Fibroblast of skin of left quadriceps (primary cell): ENCODE measurements at regions not wholly inside any gene's neighbourhood (a gene's known extent, or its start where the extent isn't known, plus 50 kb on each side); places are given as distances from the start of the nearest gene placed in this dataset.
"Not testable (repeated sequence)": the region's sequence is repeated elsewhere in the genome, so short reads cannot be mapped to it uniquely, and the experiment has no call there.

Experiments
- DNase-seq, 2 experiments: peaks; one replicate each; pipeline ENCODE4 v3.0.0-alpha.2; 2013; ENCODE audit warnings: low read depth in 2 of 2

DNA sequence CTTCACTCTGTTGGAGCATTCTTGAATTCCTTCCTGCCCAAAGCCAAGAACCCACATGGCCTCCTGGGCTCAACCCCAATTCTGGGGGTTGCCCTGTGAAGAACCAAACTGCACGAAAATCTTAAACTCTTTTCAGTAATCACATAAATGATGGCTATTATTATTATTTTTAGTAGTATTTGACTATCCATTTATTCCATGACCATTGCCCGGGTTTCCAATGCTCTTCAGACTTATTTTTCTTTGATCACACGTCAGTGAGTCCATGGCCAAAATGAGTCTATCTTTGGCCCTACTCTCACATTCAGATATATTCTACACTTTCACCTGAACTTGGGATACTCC, 185.9 kb downstream of the AVL9 start:
- no peak for DNase-seq

DNA sequence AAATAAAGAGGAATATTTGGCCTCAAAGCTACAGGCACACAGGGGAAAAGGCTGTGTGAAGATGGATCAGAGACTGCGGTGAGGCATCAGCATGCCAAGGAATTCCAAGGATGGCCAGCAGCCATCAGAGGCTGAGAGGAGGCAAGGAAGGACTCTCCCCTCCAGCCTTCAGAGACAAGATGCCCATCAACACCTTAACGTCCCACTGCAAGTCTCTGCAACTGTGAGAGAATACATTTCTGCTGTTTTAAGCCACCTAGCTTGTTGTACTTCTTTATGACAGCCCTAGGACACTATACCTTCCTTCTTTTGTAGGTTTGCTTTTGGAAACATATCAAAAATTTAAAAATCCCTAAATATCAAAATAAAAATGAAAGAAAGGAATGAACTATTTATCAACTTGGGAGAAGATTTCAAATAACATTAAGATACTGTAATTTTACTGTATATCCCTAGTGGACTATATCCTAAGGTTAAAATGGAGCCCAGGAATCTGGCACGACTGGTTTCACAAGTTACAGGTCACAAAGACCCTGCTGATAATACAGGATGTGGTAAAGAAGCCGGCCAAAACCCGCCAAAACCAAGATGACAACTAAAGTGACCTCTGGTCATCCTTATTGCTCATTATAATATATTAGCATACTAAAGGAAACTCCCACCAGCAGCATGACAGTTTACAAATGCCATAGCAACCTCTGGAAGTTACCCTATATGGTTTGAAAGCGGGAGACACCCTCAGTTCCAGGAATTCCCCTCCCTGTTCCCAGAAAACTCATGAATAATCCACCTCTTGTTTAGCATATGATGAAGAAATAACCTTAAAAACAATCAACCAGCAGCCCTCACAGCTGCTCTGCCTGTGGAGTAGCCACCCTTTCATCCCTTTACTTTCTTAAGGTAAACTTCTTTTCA, 185.2 kb downstream of the AVL9 start:
- DNase-seq: no peak

DNA sequence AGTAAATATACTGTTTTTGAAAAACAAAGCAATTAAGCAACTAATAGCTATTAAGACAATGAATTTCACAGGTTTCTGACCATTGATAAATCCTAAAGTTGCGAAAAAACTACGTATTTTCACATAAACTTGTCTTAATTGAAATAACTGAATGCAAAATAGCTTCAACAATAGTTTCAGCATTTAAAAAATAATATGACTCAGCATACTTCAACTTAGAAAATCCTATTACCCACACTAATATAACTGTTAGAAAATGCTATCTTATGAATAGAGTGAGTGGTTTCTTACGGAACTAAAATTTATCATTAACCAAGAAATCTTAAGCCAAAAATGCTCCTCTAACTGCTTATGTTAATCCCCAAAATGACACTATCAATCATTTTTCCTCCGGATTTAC, 183.9 kb downstream of the AVL9 start:
- DNase-seq: no peak

DNA sequence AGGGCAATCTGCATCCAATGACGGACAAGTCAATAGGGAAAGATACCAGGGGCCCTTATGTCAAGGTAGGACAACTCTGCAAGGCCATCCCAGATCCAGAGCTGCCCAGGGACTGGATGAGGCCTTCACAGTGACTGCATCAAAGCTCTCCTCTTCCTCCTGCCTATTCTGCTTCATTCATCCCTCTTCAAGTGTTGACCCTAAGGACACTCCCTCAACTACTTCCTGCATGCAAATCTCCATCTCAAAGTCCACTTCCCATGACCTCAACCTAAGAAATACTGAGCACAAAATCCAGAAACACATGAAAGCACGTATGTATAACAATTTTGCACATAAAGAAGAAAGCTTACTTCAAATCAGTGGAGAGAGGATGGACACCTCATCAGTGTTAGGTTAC, 182.3 kb downstream of the AVL9 start:
- DNase-seq: no peak

DNA sequence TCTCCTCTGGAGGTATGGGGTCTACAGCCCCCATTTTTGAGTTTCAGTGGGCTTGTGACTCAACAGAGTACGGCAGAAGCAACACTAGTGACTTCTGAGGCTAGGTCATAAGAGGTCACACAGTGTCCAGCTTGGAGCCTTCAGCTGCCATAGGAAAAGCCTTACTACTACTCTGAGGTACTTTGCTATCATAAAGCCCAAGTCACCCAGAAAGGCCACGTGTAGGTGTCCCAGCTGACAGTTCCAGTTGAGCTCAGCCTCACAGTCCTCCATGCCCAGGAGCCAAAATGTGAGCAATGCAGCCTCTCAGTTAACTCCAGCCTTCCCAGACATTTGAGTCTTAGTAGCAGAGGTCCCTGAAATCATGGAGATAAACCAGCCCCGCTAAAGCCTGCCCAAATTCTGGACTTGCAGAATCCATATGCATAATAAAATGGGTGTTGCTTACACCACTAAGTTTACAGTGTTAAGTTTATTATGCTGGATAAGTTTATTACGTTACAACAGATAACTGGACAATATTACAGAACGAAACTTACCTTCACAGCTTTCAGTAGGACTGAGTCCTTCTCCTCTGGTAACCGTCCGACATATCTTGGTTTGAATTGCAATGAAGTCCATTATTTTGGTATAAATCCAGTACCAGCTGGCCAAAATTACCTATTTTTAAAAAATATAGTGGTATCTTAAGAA, 181.1 kb downstream of the AVL9 start:
- no peak for DNase-seq

DNA sequence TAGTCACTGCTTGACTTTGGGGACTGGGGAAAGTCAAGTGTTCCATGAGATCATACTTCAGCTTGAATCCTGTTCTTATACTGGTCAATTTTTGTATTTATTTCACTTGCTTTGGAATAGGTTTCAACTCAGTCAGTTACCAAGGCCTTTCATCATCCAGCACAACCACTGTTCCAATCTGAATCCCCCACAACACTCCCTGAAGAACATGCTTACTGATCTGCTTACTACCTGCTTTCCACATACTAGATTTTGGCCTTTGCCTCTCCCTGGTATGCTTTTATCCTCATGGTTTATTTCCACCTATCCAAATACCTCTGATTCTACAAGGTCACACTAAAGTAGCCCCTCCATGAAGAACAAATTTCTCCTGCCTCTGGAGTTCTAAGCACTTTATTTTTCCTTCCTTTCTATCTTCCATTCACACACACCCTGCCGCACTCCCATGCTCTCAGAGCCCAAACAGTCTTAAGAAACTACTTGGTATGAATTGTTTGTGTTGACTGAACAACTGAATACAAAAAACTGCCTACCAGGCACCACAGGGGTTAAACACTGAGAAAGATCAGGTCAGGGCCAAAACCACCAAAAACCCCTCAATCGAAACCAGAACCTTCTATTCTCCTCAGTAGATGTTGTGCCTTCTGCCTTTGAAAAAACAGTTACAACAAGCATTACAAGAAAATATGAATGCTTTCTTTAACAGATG, 178.1 kb downstream of the AVL9 start:
- no peak for DNase-seq

DNA sequence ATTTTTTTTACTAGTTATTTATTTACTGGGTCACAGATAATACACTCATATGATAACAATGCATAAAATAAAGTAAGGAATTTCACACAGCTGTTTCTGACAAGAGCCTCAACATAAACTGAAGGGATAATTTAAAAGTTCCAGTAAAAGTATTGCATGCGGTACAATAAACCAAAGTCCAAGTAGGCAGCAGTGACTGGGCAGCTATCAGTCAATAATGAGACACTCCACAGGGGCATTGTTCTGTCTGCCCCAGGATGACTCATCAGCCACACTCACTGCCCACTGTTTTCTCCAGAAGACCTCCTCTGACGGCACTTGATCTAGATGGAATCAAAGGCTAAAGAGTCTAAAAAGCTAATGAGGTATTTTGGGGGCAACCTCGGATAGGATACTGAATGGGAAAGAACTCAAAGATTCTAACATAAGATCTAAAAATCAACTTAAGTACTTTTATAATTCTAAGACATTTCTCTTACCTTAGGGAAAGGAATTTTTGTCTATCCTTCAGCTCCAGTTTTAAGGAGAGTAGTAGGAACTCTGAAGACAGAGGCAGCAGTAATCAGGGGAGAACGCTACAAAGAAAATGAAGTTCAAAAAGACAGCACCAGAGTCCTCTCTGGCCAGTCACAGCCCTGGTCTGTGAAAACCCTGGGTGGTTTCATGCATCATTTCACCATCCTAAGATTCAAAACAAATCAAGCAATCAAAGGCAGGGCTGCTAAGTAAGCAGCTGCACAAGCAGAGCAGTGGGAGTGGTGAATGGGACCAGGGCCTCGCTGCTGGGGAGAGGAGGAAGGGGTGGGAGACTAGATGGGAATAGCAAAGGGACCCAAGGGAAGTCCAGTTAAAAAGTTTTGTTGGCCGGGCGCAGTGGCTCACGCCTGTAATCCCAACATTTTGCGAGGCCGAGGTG, 175.1 kb downstream of the AVL9 start:
- no peak for DNase-seq

DNA sequence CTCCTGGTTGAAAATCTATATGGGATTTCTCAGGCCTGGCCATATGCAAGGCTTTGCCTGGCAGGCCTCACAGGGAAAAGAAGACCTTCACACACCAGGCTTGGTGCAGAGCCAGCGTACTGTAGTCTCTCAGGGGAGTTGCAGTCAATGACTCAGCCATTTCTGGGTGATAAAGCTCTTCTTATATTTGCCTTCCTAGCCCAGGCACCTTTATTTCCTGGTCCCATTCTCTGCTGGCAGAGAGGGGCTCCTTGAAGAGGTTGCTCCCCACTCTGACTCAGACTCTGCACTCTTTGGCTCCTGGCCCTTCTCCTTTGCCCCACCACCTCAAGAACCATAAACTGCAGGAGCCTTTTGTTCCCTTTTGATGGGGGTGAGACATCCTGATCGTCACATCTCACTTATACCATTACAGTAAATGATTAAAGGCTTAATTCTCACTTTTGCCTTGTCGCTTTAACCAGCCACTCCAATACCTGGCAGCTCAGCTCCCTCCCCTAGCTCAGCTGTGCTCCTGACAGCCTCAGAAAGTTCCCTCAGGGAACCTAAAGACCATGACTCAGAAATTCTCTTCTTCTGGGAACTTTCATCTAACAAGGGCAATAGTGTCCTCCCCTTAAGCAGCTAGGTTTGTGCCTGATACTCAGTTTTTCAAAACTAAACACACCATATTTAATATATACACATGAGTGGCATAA, 174.0 kb downstream of the AVL9 start:
- DNase-seq: peak; percentile 53 to 60

DNA sequence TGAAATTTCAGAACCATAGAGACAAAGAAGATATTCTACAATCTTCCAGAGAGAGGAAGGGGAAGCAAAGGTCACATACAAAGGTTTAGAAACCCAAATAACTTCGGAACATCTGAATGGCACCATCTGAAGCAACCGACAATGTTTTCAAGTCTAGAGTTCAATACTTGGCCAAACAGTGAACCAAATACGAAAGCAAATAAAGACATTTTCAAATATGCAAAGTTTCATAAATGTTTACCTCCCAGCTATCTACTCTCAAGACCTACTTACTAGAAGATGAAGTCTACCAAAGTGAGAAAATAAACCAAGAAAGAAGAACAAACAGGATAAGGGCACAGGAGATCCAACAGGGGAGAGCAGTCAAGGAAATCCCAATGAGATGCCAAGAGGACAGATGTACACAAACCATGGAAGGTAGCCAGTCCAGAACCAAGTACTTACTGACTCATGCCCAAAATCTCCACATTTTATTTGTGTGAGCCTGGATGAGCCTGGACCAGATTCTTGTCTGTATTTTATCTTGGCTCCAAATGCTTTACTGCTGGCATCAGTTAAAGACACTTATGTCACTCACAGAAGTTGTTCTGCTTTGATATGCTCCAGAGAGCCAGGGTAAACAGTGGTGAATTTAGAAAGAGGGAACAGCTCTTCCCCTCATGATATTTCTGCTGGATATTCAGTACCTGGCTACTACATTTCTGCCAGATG, 173.3 kb downstream of the AVL9 start:
- not testable (repeated sequence) for DNase-seq

DNA sequence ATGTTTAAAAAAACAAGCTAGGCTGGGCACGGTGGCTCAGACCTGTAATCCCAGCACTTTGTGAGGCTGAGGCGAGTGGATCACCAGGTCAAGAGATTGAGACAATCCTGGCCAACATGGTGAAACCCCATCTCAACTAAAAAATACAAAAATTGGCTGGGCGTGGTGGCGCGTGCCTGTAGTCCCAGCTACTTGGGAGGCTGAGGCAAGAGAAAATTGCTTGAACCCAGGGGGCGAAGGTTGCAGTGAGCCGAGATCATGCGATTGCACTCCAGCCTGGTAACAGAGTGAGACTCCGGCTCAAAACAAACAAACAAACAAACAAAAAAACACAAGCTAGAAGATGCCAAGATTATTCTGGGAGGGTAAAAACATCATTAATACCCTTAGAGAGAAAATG, 172.3 kb downstream of the AVL9 start:
- not testable (repeated sequence) for DNase-seq

DNA sequence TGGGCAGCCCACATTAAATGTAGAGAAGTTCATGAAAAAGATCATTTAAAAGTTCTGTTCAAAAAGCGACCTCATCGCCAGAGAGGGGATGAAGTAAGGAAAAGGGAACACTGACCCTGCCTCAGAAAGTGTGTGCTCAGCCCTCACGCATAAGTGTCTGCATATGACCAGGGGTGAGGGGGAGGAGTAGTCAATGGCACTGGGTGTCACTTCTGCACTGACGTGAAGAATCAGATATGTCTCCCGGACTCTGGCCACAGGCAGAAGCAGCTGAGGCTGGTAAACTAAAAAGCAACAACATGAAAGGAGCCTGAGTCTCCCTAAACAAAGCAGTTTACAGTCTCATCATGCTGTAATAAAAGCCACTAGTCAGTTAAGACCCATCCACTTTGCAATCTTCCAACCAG, 168.5 kb downstream of the AVL9 start:
- not testable (repeated sequence) for DNase-seq

DNA sequence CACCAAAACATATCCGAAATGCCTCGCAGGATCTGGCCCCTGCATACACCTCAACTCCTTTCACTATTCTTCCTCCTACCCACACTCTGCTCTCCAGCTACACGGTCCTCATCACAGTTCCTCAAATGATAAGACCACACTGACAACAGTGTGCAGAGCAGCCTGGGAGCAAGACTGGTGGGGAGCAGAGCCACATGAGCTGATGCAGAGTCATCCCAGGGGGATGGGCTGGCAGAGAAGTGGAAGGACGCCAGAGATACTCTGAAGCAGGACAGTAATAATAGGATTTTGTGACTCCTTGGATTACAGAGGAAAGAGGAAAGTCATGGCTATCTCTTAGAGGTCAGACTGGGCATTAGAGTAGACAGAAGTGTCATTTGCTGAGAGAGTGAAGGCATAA, 167.2 kb downstream of the AVL9 start:
- DNase-seq: not testable (repeated sequence)

DNA sequence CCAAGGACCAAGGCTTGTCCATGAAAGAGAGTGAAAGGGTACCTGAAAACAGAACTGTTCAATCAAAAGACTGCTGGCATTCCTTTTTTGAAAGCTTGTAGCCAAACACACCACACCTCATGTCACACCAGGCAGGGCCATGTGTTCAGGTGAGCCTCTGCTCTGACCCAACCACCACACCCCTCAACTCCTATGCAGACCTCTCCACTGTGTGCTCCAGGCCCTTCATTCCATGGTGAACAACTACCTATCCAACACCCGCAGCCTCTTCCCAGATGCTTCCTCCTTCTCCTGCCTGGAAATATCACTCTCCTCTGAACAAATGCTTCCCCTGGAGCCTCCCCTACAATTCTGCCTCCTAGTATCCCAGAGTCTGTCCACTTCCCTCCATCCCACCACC, 166.6 kb downstream of the AVL9 start:
- DNase-seq: no peak

DNA sequence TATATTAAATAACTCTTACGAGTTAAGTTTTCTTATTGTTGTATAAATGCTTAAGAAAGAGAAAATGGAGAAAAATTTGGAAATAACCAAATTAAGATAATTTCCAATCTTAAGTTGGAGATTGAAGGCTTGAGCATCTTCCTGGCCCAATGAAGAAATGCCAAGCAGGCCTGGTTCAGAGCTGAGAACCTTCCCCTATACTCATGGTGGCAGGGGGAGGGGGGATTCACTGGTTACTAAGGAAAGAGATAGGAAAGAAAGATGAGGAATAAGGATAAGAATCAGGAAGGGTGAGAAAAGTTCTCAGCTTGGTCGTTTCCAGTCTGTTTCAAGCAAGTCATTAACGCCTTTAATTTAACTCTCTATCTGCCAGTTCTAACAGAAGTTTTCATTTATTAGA, 166.2 kb downstream of the AVL9 start:
- no peak for DNase-seq

DNA sequence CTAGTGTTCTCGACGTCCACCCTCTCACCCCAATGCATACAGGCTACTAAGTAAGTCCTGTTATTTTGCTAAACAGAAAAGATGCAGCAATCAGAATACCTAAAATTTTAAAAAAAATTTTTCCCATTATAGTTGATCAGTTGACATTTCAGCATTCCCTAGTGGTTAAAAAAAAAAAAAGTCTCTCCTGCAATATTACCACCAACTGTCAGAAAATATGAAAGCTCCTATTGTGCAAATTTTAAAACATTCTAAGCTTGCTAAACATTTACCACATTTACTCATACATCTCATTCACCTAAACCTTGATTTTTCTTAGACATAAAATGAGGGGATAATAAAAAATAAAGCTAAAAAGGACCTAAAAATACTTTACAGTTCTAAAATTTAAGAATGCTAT, 165.6 kb downstream of the AVL9 start:
- DNase-seq: no peak

DNA sequence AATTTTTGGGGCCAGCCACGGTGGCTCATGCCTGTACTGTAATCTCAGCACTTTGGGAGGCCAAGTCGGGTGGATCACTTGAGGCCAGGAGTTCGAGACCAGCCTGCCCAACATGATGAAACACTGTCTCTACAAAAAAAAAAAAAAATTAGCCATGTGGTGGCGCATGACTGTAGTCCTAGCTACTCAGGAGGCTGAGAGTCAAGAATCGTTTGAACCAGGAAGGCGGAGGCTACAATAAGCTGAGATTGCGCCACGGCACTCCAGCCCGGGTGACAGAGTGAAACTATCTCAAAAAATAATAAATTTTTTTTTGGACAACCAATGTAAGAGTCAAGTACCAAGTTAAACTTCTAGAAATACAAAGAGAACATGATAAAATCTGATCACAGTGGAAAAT, 164.6 kb downstream of the AVL9 start:
- no peak for DNase-seq

DNA sequence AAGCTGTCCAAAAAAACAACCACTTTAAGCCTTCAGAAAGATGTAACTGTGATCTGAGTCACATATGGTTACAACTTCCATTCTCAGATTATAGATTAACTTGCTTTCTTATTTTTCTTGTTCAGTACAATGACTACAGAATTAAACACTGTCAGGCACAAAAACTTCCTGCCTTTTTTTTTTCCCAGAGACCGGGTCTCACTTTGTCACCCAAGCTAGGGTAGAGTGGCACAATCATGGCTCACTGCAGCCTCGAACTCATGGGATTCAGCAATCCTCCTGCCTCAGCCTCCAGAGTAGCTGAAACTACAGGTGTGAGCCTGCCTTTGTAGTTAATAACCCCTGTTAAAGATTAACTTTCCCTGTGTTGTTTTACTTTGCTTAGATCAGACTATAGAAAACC, 163.2 kb downstream of the AVL9 start:
- no peak for DNase-seq

DNA sequence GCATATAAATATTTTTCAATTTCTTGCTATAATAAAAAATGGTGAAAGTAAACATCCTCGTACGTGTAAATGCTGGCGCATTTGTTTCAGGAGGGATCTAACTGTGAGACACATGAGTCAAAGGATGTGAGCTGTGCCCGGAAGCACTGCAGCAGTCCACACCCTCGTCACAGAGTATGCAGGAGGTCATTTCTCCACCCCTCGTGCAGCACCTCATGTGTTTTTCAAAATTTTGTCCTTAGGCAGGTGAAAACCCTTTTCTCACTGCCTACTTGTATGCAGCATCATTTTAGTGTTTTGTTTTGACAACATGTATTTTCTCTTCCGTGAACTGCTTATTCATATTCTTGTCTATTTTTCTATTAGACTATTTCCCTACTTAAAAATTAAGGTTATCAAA, 162.7 kb downstream of the AVL9 start:
- no peak for DNase-seq

DNA sequence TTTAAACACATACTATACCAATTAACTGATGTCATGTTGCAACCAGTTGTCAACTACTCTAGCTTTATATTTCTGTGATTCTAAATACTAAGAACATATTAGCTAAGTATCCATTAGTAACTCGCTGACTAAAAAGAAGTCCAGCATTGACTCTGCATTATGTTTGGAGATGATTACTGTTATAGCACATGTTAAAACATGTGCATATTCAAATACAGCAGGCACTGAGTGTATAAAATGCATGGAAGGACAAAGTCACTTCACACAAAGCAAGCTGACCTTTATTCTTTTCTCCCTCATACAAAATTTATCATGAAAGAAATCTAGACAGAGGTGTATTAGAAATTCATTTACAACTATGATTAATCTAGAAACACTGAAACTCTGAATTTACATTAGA, 159.3 kb downstream of the AVL9 start:
- DNase-seq: not testable (repeated sequence)

DNA sequence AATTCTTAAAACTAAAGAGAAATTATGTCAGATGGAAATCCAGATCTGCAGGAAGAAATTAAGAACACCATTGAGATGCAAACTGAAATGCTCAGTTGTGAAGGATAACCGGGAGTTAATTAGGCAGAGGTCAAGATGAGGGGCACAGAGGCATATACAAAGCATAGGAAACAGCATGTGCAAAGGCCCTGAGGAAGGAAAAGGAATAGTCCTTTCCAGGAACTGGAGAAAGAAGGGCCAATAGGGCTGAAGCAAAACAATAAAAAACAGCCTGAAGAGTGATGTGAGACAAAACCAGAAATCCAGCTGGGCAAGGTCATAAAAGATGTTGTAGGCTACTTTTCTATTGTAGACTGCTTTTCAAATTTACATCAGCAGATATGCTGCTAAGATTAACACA, 155.1 kb downstream of the AVL9 start:
- DNase-seq: not testable (repeated sequence)
